Muscle of arm (tissue), 1 donor: ENCODE measurements at regions not wholly inside any gene's neighbourhood (a gene's known extent, or its start where the extent isn't known, plus 50 kb on each side); places are given as distances from the start of the nearest gene placed in this dataset.
A peak's percentile ranks its signal among the peaks of the same experiment; 100 is the strongest.

Source experiments
- DNase-seq: peaks from one replicate; pipeline ENCODE4 v3.0.0-alpha.2; 2013

- peak; percentile 11 for DNase-seq
Measured at GRCh38 chr6:51541847-51542246, 545.6 kb downstream of the PKHD1 start.

GRCh38 chr6:51542475-51542874 is 544.9 kb downstream of the PKHD1 start:
- DNase-seq: no peak

GRCh38 chr6:51550243-51550642 is 537.2 kb downstream of the PKHD1 start:
- DNase-seq: no peak

- DNase-seq: no peak
Measured at GRCh38 chr6:51552435-51552834, 535.0 kb downstream of the PKHD1 start.

- no peak for DNase-seq
Measured at GRCh38 chr6:51553246-51554015, 534.0 kb downstream of the PKHD1 start.

- no peak for DNase-seq
Measured at GRCh38 chr6:51554029-51554428, 533.4 kb downstream of the PKHD1 start.

GRCh38 chr6:51559059-51559458 is 528.4 kb downstream of the PKHD1 start:
- no peak for DNase-seq

GRCh38 chr6:51562198-51562597 is 525.2 kb downstream of the PKHD1 start:
- no peak for DNase-seq
